Nephron (organoid): ENCODE measurements at regions not wholly inside any gene's neighbourhood (a gene's known extent, or its start where the extent isn't known, plus 50 kb on each side); places are given as distances from the start of the nearest gene placed in this dataset.

Source experiments
- H3K27ac Mint-ChIP-seq, 3 experiments: 2 replicates each; pipeline ENCODE4 v1.8.0; 2020; ENCODE audit warnings: mixed read lengths in 3 of 3, mild to moderate bottlenecking in 2 of 3, moderate library complexity in 1 of 3
- H3K27me3 Mint-ChIP-seq: 2 replicates; pipeline ENCODE4 v1.8.0; 2021; ENCODE audit warnings: low read depth, mild to moderate bottlenecking, moderate library complexity, mixed read lengths
- H3K36me3 Mint-ChIP-seq: 2 replicates; pipeline ENCODE4 v1.8.0; 2020; ENCODE audit warnings: low read depth, mixed read lengths
- H3K4me1 Mint-ChIP-seq: 2 replicates; pipeline ENCODE4 v1.8.0; 2020; ENCODE audit warnings: mixed read lengths
- H3K4me3 Mint-ChIP-seq, 3 experiments: 2 replicates each; pipeline ENCODE4 v1.8.0; 2020; ENCODE audit warnings: mild to moderate bottlenecking in 3 of 3, mixed read lengths in 3 of 3, moderate library complexity in 2 of 3
- H3K9me3 Mint-ChIP-seq: 2 replicates; pipeline ENCODE4 v1.8.0; 2020; ENCODE audit warnings: mixed read lengths
- TF ChIP-seq, protein P1 (sequence below), 3 experiments: fragments of 200-600 bp; sonication (generic); IDR thresholded peaks; one replicate each; pipeline ENCODE4 v1.5.0; 2021; ENCODE audit warnings: antibody characterized with exemption in 3 of 3; ENCODE audit not compliant: unreplicated experiment in 3 of 3

DNA sequence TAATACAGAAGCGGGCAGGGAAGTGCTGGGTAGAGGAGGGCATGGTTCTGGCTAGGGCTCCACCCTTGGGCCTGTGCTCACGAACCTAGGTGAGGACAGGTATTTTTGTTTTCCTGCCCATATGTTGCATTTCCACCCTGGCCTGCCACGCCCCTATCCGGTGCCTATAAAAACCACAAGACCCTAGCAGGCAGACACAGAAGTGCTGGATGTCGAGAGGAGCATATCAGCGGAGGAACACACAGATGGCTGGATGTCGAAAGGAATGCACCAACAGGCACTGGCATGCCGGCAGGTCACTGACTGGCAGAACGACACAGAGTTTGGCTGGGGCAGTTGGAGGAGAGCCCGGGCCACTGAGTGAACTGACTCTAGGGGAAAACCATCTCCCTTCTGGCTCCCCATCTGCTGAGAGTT, 316.6 kb upstream of the BOD1L1 start:
- no peak overlapping the region for H3K27ac Mint-ChIP-seq
- no peaks in the 10 kb centered on the region for H3K4me1 Mint-ChIP-seq
- TF ChIP-seq, protein P1, sequence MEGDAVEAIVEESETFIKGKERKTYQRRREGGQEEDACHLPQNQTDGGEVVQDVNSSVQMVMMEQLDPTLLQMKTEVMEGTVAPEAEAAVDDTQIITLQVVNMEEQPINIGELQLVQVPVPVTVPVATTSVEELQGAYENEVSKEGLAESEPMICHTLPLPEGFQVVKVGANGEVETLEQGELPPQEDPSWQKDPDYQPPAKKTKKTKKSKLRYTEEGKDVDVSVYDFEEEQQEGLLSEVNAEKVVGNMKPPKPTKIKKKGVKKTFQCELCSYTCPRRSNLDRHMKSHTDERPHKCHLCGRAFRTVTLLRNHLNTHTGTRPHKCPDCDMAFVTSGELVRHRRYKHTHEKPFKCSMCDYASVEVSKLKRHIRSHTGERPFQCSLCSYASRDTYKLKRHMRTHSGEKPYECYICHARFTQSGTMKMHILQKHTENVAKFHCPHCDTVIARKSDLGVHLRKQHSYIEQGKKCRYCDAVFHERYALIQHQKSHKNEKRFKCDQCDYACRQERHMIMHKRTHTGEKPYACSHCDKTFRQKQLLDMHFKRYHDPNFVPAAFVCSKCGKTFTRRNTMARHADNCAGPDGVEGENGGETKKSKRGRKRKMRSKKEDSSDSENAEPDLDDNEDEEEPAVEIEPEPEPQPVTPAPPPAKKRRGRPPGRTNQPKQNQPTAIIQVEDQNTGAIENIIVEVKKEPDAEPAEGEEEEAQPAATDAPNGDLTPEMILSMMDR (IDR thresholded peaks at IDR 0.05; ENCODE audit: unreplicated experiment in 3 of 3), result no peak
- H3K36me3 Mint-ChIP-seq, result no peaks in the 10 kb centered on the region
- H3K27me3 Mint-ChIP-seq, result no peaks in the 10 kb centered on the region
- H3K4me3 Mint-ChIP-seq, result no peak overlapping the region
- H3K9me3 Mint-ChIP-seq, result no peaks in the 10 kb centered on the region

DNA sequence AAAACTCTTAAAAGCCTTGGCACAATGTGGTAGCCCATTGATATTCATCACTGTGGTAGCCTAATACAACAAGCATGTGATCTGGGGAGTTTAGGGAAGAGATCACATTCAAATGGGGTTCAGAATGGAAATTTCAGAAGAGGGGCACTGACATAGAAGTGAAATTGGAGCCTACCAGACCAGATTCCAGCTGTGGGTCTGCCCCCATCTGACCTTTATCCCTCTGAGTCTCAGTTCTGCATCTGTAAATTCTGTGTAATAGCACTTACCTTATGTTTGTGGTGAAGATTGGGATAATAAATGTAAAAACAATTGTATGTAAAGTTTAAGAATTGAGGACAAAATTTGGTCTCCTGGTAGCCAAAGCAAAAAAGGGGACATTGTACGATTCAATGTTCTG, 320.4 kb upstream of the BOD1L1 start:
- no peaks in the 10 kb centered on the region for H3K9me3 Mint-ChIP-seq
- TF ChIP-seq, protein P1 (IDR thresholded peaks at IDR 0.05; ENCODE audit: unreplicated experiment in 3 of 3), result no peak
- H3K27me3 Mint-ChIP-seq, result no peaks in the 10 kb centered on the region

DNA sequence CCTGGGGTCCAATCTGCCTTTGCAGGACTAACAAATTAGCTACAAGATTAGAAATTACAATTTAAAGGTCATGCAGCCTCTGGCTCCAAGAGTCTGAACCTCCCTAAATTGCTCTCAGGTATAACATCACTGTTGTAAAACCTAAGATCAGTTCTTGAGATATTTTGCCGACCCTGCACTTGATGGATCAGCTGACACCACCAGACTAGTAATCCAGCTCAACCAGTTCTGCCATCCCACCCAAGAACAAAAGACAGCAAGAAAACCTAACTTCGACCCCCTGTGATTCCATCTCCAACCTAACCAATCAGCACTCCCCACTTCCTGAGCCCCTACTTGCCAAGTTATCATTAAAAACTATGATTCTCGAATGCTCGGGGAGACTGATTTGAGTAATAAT, 323.0 kb upstream of the BOD1L1 start:
- no peak overlapping the region for H3K4me3 Mint-ChIP-seq
- no peak overlapping the region for H3K27ac Mint-ChIP-seq
- H3K9me3 Mint-ChIP-seq, result no peaks in the 10 kb centered on the region
- TF ChIP-seq, protein P1 (IDR thresholded peaks at IDR 0.05; ENCODE audit: unreplicated experiment in 3 of 3), result no peak
- H3K27me3 Mint-ChIP-seq, result no peaks in the 10 kb centered on the region
- H3K36me3 Mint-ChIP-seq, result no peaks in the 10 kb centered on the region
- H3K4me1 Mint-ChIP-seq, result no peaks in the 10 kb centered on the region

More for the DNA sequence above, 320.4 kb upstream of the BOD1L1 start:
- Mint-ChIP-seq H3K4me1 (no peaks in the 10 kb centered on the region), H3K27ac (no peak overlapping the region), H3K4me3 (no peak overlapping the region), H3K36me3 (no peaks in the 10 kb centered on the region)

DNA sequence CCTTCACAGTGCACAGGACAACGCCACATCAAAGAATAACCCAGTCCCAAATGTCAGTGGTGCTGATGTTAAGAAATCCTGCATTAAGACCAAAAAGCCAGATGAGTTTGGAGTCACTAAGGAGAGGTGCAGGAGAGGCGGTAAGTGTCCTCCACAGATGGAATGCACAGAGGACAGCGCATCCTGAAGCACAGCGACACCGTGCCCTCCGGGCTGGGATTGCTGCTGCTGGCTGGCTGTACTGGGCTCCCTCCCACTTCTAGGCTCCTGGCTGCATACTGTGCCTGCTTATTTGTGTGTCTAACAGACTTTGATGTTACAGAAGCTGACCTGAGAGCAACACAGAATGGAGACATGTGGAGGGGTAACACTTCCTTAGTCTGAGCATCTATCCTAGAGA, 325.6 kb upstream of the BOD1L1 start:
- TF ChIP-seq, protein P1 (IDR thresholded peaks at IDR 0.05; ENCODE audit: unreplicated experiment in 3 of 3), result no peak
- Mint-ChIP-seq H3K36me3 (no peaks in the 10 kb centered on the region), H3K27me3 (no peaks in the 10 kb centered on the region), H3K4me1 (no peaks in the 10 kb centered on the region), H3K9me3 (no peaks in the 10 kb centered on the region), H3K4me3 (no peak overlapping the region), H3K27ac (no peak overlapping the region)

DNA sequence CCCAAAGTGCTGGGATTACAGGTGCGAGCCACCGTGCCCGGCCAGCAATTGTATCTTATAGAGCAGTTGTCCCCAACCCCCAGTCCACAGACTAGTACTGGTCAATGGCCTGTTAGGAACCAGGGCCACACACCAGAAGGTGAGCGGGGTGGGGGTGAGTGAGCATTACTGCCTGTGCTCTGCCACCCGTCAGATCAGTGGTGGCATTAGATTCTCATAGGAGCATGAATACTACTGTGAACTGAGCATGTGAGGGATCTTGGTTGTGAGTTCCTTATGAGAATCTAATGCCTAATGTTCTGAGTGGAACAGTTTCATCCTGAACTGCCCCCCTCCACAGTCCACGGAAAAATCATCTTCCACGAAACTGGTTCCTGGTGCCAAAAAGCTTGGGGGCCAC, 328.0 kb upstream of the BOD1L1 start:
- TF ChIP-seq, protein P1 (IDR thresholded peaks at IDR 0.05; ENCODE audit: unreplicated experiment in 3 of 3), result no peak
- Mint-ChIP-seq H3K27ac (no peak overlapping the region), H3K4me1 (no peaks in the 10 kb centered on the region), H3K36me3 (no peaks in the 10 kb centered on the region), H3K27me3 (peaks cover 4% of the 10 kb centered on the region), H3K9me3 (no peaks in the 10 kb centered on the region), H3K4me3 (no peak overlapping the region)

DNA sequence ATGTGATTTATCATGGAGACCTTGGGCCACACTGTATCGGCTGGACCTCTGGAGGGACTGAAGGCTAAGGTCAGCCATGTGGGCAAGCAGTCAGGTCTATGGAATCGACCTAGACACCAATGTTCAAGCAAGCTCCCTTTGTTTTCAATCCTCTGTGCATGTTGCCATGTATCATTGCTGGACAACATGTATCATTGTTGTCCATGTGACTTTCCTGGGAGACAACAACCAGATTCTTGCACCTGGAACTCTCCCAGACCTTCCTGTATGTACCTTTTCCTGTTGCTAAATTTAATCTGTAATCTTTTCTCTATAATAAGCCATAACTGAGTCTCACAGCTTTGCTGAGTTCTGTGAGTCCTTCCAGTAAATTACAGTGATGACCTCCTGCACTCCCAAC, 329.4 kb upstream of the BOD1L1 start:
- H3K4me3 Mint-ChIP-seq, result no peak overlapping the region
- peaks cover 4% of the 10 kb centered on the region for H3K27me3 Mint-ChIP-seq
- no peaks in the 10 kb centered on the region for H3K9me3 Mint-ChIP-seq
- no peaks in the 10 kb centered on the region for H3K4me1 Mint-ChIP-seq
- TF ChIP-seq, protein P1 (IDR thresholded peaks at IDR 0.05; ENCODE audit: unreplicated experiment in 3 of 3), result no peak
- H3K27ac Mint-ChIP-seq, result no peak overlapping the region
- H3K36me3 Mint-ChIP-seq, result no peaks in the 10 kb centered on the region
